Coronary artery (tissue), 2 donors: ENCODE measurements at regions not wholly inside any gene's neighbourhood (a gene's known extent, or its start where the extent isn't known, plus 50 kb on each side); places are given as distances from the start of the nearest gene placed in this dataset.

Experiments used
- DNase-seq: peaks from one replicate; pipeline ENCODE4 v3.0.0-alpha.2; 2017; ENCODE audit warnings: low spot score
- H3K27ac ChIP-seq, 2 donors: fragments of 200-600 bp; sonication (generic); one replicate each; pipeline ENCODE4 v1.5.1; 2016 to 2019
- H3K4me3 ChIP-seq: fragments of 200-600 bp; sonication (generic); 2 replicates; pipeline ENCODE4 v1.5.1; 2016; ENCODE audit warnings: mild to moderate bottlenecking, moderate library complexity
- TF ChIP-seq, protein P1 (sequence below): fragments of 200-600 bp; sonication (generic); IDR thresholded peaks from one replicate; pipeline ENCODE4 v1.5.1; 2019; ENCODE audit warnings: antibody characterized with exemption

DNA sequence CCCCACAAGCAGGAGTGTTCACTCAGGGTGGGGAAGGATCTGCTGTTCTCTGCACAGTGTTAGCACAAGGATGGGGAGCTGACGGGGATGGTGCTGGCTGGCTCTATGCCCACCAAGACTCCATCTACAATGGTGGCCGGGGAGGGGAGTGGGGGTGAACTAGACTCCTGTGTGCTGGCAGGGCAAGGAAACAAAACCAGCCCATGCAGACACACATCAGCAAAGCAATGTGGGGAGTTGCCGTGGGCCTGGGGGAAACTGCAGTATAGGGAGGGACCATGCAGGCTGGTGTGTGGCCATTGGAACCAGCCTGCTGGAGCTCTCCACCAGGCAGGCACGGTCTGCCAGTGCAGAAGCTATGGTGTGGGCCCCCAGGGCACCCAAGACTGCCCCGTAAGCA, 195.1 kb downstream of the PWWP3B start:
- no peak overlapping the region for H3K27ac ChIP-seq
- TF ChIP-seq, protein P1, sequence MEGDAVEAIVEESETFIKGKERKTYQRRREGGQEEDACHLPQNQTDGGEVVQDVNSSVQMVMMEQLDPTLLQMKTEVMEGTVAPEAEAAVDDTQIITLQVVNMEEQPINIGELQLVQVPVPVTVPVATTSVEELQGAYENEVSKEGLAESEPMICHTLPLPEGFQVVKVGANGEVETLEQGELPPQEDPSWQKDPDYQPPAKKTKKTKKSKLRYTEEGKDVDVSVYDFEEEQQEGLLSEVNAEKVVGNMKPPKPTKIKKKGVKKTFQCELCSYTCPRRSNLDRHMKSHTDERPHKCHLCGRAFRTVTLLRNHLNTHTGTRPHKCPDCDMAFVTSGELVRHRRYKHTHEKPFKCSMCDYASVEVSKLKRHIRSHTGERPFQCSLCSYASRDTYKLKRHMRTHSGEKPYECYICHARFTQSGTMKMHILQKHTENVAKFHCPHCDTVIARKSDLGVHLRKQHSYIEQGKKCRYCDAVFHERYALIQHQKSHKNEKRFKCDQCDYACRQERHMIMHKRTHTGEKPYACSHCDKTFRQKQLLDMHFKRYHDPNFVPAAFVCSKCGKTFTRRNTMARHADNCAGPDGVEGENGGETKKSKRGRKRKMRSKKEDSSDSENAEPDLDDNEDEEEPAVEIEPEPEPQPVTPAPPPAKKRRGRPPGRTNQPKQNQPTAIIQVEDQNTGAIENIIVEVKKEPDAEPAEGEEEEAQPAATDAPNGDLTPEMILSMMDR: no peak
- H3K4me3 ChIP-seq: no peak overlapping the region
- no peak for DNase-seq

DNA sequence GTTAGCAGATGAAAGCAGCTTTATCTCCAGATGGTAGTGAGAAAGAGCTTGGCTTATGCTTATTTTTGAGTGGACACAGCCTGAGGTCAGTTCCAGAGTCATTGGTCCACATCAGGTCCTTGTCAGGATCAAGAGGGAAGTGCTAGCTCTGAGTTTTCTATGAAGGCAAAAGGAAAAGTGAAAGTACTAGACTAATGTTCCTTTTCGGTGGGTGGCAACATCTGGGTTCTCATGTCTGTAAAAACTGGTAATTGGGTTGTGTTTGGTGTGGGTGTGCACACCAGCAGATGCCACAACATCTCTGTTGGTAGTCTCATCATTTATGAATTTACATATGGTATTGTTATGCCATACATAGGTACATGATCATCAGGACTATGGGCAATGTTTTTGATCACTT, 210.5 kb downstream of the PWWP3B start:
- no peak overlapping the region for H3K4me3 ChIP-seq
- DNase-seq: no peak
- no peak overlapping the region for H3K27ac ChIP-seq
- TF ChIP-seq, protein P1: no peak

DNA sequence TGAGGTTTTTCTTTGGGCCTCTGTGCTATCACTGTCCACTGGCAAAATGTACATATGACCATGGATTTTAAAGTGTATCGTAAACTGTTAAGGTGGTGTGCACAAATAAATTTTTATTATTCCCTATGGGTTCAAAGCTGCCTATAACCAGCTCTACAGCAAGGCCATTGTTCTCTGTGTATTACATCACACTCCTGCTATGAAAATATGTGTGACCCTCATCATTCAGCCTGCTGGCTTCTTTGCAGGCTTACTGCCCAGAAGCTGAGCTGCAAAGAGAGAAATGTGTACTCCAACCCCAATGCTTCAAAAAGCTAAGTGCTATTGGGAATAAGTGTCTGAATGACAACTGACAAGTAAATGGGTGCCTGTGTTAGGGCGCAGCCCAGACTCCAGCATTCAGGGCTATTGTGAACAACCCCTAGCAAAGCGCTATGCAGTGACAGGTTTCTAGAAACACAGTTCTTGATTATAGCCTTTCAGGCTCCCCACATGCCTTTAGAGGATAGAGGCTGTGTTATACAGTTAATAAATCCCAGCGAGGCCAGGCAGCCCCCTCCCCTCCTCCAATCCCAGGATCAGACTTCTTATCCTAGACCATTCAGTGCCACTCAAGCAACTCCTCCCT, 220.4 kb upstream of the RADX start:
- H3K4me3 ChIP-seq: no peak overlapping the region
- TF ChIP-seq, protein P1: no peak
- no peak for DNase-seq
- H3K27ac ChIP-seq: no peak overlapping the region

DNA sequence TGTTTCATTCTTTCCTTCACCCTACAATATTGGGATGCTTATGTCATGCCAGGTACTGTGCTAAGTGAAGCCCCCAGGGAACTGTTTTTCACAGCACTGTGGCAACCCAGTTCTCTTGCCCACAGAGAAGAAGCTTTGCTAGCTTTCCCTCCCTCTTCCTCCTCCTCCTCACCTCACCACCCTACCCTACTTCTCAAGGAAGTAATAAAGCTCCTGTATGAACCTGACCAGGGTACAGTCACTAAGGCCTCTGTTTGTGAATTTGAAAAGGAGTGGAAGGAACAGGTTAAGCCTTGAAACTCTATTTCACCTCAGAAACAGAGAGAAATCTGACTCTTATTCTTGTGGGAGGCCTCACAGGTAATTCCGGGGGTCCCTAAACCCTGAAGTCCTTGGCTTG, 219.4 kb upstream of the RADX start:
- TF ChIP-seq, protein P1: no peak
- no peak overlapping the region for H3K4me3 ChIP-seq
- DNase-seq: no peak
- no peak overlapping the region for H3K27ac ChIP-seq

DNA sequence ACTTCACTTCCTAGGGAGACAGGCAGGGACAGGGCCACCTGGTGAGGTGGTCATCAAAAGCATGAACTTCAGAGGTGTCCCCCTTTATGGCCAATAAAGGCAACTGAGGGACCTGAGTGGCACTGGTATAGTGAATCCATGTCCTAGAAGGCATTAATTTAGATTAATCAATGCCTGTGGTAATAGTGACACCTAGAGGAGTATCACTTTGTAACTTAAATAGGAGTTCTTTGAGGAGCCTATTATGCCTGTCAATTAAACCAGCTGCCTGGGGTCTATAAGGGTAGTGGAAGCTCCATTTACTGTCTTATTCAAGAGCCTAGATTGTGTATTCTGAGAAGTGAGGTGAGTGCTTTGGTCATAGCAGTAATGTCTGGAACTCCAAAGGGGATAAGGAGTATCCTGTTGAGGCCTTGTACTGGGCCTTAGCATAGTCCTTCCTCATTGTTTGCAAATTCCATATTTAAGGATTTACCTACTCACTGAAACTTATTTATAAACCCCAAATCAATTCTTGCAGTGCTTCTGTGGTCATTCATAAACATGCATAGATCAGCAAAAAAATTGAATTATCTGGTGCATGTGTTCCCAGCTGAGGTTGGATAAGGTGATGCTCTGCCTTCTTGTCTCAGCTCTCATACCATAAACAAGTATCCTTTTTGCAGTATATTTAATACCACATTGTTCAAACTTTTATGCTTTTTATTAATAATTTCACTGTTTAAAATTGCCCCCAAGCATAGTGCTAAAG, 213.8 kb upstream of the RADX start:
- TF ChIP-seq, protein P1: no peak
- Histone ChIP-seq H3K27ac (no peak overlapping the region), H3K4me3 (no peak overlapping the region)
- no peak for DNase-seq

DNA sequence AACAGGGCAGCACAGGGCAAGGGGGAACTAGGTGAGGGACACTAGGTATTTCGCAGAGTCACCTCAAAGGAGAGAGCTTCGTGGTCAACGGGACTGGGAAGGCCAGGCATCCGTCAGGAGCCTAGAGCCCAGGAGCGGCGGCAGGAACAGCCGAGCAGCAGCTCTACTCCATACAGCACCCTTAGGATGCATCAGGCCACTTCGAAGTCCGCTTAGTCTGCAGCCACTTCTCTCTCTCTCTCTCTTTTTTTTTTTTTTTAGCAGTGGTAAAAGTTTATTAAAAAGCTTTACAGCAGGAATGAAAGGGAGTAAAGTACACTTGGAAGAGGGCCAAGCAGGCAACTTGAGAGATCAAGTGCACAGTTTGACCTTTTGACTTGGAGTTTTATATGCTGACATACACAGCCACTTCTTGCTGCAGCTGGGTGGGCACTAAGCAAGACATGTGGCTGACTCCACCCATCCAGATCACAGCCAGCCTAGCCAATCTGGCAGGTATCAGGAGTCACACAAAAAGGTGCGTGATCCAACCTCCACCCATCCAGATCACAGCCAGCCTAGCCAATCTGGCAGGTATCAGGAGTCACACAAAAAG, 209.7 kb upstream of the RADX start:
- DNase-seq: no peak
- TF ChIP-seq, protein P1: no peak
- Histone ChIP-seq H3K4me3 (no peak overlapping the region), H3K27ac (no peak overlapping the region)

DNA sequence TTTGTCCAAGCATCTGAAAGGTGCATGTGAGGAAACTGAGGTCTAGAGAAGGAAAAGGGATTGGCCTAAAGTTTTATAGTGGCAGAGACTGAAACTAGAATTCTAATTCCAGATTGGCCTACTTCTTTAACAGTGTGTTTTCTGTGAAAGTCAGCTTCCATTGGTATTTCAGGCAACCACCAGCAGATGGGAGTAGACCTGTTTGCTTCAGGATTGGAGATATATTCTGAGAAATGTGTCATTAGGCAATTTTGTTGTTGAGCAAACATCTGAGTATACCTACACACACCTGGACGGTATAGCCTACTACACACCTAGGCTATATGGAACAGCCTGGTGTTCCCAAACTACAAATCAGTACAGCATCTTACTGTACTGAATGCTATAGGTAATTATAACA, 207.3 kb upstream of the RADX start:
- DNase-seq: no peak
- TF ChIP-seq, protein P1: no peak
- no peak overlapping the region for H3K4me3 ChIP-seq
- no peak overlapping the region for H3K27ac ChIP-seq
